ENCODE measurements at regions not wholly inside any gene's neighbourhood (a gene's known extent, or its start where the extent isn't known, plus 50 kb on each side); places are given as distances from the start of the nearest gene placed in this dataset.

- TF ChIP-seq MIXL1 (CRISPR knock-in tag; IDR thresholded peaks at IDR 0.05) (peak; percentile 95), REST (IDR thresholded peaks at IDR 0.05; ENCODE audit: borderline replicate concordance in 1 of 2, low read depth in 1 of 2, low read length in 2 of 2) (peak in 1 of 2 experiments; percentile 80; a peak in 1 of 4 replicates), CENPT (CRISPR knock-in tag; IDR thresholded peaks at IDR 0.05; ENCODE audit: low read depth) (no peak), TP53 (CRISPR knock-in tag; conservative IDR thresholded peaks at IDR 0.05) (no peak; the same call in 1 of the 2 replicates), ZNF839 (CRISPR knock-in tag; IDR thresholded peaks at IDR 0.05; ENCODE audit: borderline replicate concordance) (no peak), ZNF143 (CRISPR knock-in tag; IDR thresholded peaks at IDR 0.05) (peak; percentile 58), MEF2D (CRISPR knock-in tag; IDR thresholded peaks at IDR 0.05) (peak; percentile 89; the same call in 1 of the 2 replicates), NFIB (CRISPR knock-in tag; IDR thresholded peaks at IDR 0.05; ENCODE audit: borderline replicate concordance) (no peak), FOXJ3 (CRISPR knock-in tag; IDR thresholded peaks at IDR 0.05; ENCODE audit: borderline replicate concordance) (peak; percentile 94), ZFP82 (CRISPR knock-in tag; IDR thresholded peaks at IDR 0.05; ENCODE audit: borderline replicate concordance) (peak; percentile 72; the same call in 1 of the 2 replicates), ZFP36L1 (CRISPR knock-in tag; IDR thresholded peaks at IDR 0.05) (peak; percentile 82; the same call in 1 of the 2 replicates), ETV6 (CRISPR knock-in tag; conservative IDR thresholded peaks at IDR 0.05) (0 out of 2 replicates have a peak, but pooled peaks have one; percentile 72), SNAPC4 (CRISPR knock-in tag; IDR thresholded peaks at IDR 0.05) (no peak; the same call in 1 of the 2 replicates)
- TF ChIP-seq, protein P1, sequence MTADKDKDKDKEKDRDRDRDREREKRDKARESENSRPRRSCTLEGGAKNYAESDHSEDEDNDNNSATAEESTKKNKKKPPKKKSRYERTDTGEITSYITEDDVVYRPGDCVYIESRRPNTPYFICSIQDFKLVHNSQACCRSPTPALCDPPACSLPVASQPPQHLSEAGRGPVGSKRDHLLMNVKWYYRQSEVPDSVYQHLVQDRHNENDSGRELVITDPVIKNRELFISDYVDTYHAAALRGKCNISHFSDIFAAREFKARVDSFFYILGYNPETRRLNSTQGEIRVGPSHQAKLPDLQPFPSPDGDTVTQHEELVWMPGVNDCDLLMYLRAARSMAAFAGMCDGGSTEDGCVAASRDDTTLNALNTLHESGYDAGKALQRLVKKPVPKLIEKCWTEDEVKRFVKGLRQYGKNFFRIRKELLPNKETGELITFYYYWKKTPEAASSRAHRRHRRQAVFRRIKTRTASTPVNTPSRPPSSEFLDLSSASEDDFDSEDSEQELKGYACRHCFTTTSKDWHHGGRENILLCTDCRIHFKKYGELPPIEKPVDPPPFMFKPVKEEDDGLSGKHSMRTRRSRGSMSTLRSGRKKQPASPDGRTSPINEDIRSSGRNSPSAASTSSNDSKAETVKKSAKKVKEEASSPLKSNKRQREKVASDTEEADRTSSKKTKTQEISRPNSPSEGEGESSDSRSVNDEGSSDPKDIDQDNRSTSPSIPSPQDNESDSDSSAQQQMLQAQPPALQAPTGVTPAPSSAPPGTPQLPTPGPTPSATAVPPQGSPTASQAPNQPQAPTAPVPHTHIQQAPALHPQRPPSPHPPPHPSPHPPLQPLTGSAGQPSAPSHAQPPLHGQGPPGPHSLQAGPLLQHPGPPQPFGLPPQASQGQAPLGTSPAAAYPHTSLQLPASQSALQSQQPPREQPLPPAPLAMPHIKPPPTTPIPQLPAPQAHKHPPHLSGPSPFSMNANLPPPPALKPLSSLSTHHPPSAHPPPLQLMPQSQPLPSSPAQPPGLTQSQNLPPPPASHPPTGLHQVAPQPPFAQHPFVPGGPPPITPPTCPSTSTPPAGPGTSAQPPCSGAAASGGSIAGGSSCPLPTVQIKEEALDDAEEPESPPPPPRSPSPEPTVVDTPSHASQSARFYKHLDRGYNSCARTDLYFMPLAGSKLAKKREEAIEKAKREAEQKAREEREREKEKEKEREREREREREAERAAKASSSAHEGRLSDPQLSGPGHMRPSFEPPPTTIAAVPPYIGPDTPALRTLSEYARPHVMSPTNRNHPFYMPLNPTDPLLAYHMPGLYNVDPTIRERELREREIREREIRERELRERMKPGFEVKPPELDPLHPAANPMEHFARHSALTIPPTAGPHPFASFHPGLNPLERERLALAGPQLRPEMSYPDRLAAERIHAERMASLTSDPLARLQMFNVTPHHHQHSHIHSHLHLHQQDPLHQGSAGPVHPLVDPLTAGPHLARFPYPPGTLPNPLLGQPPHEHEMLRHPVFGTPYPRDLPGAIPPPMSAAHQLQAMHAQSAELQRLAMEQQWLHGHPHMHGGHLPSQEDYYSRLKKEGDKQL (CRISPR knock-in tag; IDR thresholded peaks at IDR 0.05; ENCODE audit: low read depth): peak; percentile 82
These were observed 199.1 kb upstream of the AHR start (continued) for GRCh38 chr7:17099083-17099973.

All from HepG2 (cell line).